Esophagus muscularis mucosa (tissue), 3 donors: ENCODE measurements at regions not wholly inside any gene's neighbourhood (a gene's known extent, or its start where the extent isn't known, plus 50 kb on each side); places are given as distances from the start of the nearest gene placed in this dataset.

ENCODE experiments used
- CTCF ChIP-seq, 3 experiments: fragments of 200-600 bp in 2 of 3; fragments of 450-650 bp in 1 of 3; sonication (generic) in 2 of 3; IDR thresholded peaks; one replicate each; pipeline ENCODE4 v1.5.1; 2017 to 2019; ENCODE audit warnings: antibody characterized with exemption in 3 of 3, mild to moderate bottlenecking in 2 of 3, moderate library complexity in 1 of 3
- POLR2A ChIP-seq: fragments of 450-650 bp; IDR thresholded peaks from one replicate; pipeline ENCODE4 v1.6.1; 2017; ENCODE audit warnings: antibody characterized with exemption, moderate library complexity, mild to moderate bottlenecking, low read depth

- TF ChIP-seq POLR2A (no peak), CTCF (IDR thresholded peaks at IDR 0.05) (no peak)
These were observed 1413.9 kb upstream of the ADGRB3 start for GRCh38 chr6:67221226-67221625.
